ENCODE measurements at regions not wholly inside any gene's neighbourhood (a gene's known extent, or its start where the extent isn't known, plus 50 kb on each side); places are given as distances from the start of the nearest gene placed in this dataset.

GRCh38 chr5:113719549-113719948, 206.1 kb downstream of the YTHDC2 start:
- ChIA-PET POLR2A (ENCODE audit: unreplicated experiment) (no interaction called here), CTCF (no interaction called here)
- no peak for DNase-seq
- H3K9me3 ChIP-seq (ENCODE audit: control insufficient read depth, insufficient read depth, low read length): no peaks in the 10 kb centered on the region
- H4K8ac ChIP-seq (ENCODE audit: low read depth in 2 of 2, low read length in 2 of 2): no peak overlapping the region
- H4K5ac ChIP-seq (ENCODE audit: low read depth, low read length): no peak overlapping the region
- no peak overlapping the region for H2AK5ac ChIP-seq (ENCODE audit: low read depth, low read length)
- no peaks in the 10 kb centered on the region for H4K20me1 ChIP-seq (ENCODE audit: insufficient read depth, low read length)
- H3K9me1 ChIP-seq (ENCODE audit: insufficient read depth, low read length): no peaks in the 10 kb centered on the region
- no peak overlapping the region for H3K56ac ChIP-seq (ENCODE audit: extremely low read depth, insufficient read depth, low read length)
- H2BK120ac ChIP-seq (ENCODE audit: low read depth, low read length): no peak overlapping the region
- no CpG with 5 or more reads among the region's 1 CpG for WGBS, 2 experiments (ENCODE audit: extremely low coverage in 2 of 2, insufficient read length in 1 of 2)
- no peaks in the 10 kb centered on the region for H3K36me3 ChIP-seq (ENCODE audit: control insufficient read depth, insufficient read depth, low read length)
- no peak overlapping the region for H3K27ac ChIP-seq (ENCODE audit: insufficient read depth, low read length)
- no peak overlapping the region for H2AK9ac ChIP-seq (replicated peaks; ENCODE audit: low read depth, low read length, poor library complexity)
- no peak overlapping the region for H2BK15ac ChIP-seq (ENCODE audit: low read depth, low read length)
- dilution Hi-C loops (cut with HindIII; ENCODE audit: low sequenced_read_pairs, unreplicated experiment) (no loop called here), intact Hi-C loops (cut with micrococcal nuclease) (no loop called here), in situ Hi-C loops (cut with MboI; ENCODE audit: low sequenced_read_pairs) (no loop called here)
- no peak overlapping the region for H3K23ac ChIP-seq (ENCODE audit: low read depth, low read length)
- TF ChIP-seq MAFK (IDR thresholded peaks at IDR 0.05; ENCODE audit: low read depth, low read length) (no peak), CHD1 (IDR thresholded peaks at IDR 0.05; ENCODE audit: low read depth, low read length) (no peak), ELK1 (IDR thresholded peaks at IDR 0.05; ENCODE audit: borderline replicate concordance, low read depth, low read length) (no peak), MXI1 (IDR thresholded peaks at IDR 0.05; ENCODE audit: borderline replicate concordance, low read depth, low read length) (no peak)
- no peak overlapping the region for H4K91ac ChIP-seq (ENCODE audit: insufficient read depth, low read depth, low read length)
- H3K27me3 ChIP-seq (ENCODE audit: control insufficient read depth, insufficient read depth, low read length): no peaks in the 10 kb centered on the region
- no peak overlapping the region for H3K14ac ChIP-seq (replicated peaks; ENCODE audit: low read depth, low read length)
- H3K9ac ChIP-seq (ENCODE audit: low read depth, low read length): no peak overlapping the region
- H2BK5ac ChIP-seq (ENCODE audit: low read depth, low read length, poor library complexity, severe bottlenecking): no peak overlapping the region
- H2BK20ac ChIP-seq (ENCODE audit: low read depth, low read length): no peak overlapping the region
- no peak overlapping the region for H3K4ac ChIP-seq (ENCODE audit: low read depth, low read length)
- no peak overlapping the region for H2AFZ ChIP-seq (replicated peaks; ENCODE audit: low read length, poor library complexity)
- H3K4me2 ChIP-seq (ENCODE audit: low read depth, low read length): no peak overlapping the region
- no peak overlapping the region for H3K4me3 ChIP-seq (ENCODE audit: insufficient read depth, low read depth, low read length)
- no peaks in the 10 kb centered on the region for H3K79me1 ChIP-seq (ENCODE audit: low read depth in 1 of 2, low read length in 2 of 2)
- no peak for ATAC-seq (ENCODE audit: low read depth)
- no peaks in the 10 kb centered on the region for H3K4me1 ChIP-seq (ENCODE audit: control insufficient read depth, insufficient read depth, low read length)
- BruUV-seq (replicated peaks): no TSS peak
- no peak overlapping the region for H3K18ac ChIP-seq (ENCODE audit: low read depth, low read length)
